ENCODE measurements at regions not wholly inside any gene's neighbourhood (a gene's known extent, or its start where the extent isn't known, plus 50 kb on each side); places are given as distances from the start of the nearest gene placed in this dataset.
"Not testable (repeated sequence)": the region's sequence is repeated elsewhere in the genome, so short reads cannot be mapped to it uniquely, and the experiment has no call there.

DNA sequence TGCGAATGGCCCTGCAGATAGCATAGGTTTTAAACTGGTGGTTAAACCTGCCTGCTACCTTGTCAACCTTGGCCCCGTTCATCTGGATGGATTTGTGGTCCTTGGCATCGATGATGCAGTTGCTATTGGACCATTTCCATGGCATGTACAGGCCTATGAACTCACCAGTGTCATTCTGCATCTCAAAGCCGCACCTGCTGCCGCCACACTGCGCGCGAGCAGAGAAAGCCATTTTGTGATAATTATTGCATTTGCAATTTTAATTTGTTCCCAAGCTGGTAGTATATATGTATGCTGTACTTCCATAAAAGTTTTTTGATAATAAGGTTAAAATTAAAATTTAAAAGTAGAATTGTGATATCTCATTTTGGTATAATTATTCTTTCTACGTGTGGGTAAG is 94.8 kb upstream of the UXS1 start:
- DNase-seq: no peak

DNA sequence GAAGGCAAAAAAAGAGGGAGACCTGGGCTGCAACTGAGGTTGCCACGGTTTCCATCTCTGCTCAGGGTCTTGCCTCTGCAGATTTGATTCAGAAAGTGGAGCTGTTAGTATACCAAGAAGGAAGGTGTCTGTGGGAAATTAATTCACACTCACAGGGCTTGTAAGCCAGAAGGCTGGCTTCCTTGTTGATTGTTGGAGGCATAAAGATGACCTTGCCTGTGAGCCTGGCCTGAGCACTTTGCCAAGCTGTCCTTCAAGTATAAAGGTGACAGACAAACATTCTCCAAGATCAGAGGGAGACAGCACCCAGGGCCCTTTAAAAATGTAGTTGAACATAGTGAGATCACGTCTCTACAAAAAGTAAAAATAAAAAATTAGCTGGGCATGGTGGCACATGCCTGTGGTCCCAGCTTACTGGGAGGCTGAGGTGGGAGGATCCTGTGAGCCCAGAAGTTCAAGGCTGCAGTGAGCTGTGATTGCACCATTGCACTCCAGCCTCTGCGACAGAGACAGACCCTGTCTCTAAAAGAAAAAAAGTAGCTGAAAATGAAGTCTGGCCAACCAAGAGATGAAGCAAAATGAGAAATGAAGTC is 91.2 kb upstream of the UXS1 start:
- DNase-seq: no peak

DNA sequence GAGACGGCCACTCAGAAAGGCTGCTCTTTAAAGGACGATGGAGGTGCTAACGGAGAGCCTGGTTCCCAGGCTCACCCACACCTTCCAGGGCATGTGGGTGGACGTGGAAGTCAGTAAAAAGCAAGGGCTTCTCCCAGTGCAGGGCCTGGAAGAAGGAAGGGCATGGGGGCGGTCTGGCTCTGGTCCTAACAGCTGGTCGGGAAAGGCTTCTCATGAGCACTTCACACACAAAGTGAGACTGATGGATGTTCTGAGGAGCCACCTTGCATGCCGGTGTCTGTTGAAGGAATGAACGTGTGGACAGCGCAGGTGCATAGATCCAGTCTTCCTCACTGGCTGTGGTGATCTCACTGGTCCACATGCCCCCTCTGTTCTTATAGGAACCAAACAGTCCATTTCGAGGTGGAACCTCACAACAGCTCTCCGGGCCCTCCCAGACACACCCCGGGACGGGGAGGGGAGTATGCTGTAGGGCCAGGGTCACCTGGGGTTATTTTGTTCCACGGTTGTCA is 90.6 kb upstream of the UXS1 start:
- DNase-seq: no peak

DNA sequence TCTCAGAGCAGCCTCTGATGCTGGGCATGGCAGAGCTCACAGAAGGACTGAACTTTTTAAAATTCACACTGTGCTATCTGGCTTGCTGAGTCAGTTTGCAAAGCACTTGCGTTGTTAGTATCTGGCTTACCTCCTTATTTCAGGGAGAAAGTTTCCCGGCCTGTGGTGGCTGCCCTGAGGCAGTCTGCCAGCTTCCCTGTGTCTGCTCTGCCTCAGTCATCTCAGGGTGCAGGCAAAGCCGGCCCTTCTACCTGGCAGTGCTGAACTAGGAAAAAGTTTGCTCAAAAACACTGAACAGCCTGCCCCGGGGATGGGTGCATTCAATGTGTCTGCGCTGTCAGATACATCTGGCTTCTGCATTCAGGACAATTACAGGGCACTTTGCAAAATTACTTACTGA is 90.2 kb upstream of the UXS1 start:
- no peak for DNase-seq

DNA sequence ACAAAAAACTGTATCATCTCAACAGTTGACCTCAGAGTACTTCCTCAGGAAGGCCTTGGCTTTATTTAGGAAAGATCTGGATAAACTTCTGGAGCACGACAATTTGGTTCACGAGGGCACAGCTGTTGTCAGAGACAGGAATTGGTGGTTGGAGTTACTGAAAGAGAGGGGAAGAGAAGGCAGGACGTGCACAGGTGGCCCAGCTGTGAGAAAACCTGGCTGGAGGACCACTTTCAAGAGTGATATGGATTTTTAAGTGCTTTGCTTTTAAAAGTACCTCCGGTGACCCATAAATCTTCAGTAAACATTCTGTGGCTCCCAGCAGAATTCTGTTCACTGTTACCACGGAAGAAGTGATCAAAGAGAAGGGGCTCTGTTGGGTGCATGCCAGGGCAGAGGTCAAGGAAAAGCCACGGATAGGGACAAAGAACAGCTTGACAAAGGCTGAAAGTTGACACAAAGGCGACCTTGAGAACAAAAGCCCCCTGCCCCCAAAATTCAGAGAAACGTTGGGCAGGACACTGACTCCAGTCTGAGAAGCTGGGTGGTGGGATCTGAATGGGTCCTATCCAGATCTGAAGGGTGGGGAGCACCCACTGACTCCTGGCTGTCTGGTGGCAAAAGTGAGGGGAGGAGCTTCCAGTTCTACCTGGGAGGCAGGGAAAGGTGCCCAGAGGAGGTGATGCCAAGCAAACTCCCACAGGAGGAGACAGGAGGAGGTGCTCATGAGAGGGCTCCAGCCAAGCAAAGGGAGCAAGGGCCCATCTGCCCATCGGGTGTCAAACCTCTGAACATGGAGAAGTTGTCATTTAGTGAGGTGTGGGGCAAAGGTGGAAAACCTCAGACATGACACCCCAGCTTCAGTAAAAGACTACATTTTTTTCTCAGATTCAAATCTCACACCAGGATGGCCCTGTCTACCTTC is 89.4 kb upstream of the UXS1 start:
- DNase-seq: not testable (repeated sequence)

DNA sequence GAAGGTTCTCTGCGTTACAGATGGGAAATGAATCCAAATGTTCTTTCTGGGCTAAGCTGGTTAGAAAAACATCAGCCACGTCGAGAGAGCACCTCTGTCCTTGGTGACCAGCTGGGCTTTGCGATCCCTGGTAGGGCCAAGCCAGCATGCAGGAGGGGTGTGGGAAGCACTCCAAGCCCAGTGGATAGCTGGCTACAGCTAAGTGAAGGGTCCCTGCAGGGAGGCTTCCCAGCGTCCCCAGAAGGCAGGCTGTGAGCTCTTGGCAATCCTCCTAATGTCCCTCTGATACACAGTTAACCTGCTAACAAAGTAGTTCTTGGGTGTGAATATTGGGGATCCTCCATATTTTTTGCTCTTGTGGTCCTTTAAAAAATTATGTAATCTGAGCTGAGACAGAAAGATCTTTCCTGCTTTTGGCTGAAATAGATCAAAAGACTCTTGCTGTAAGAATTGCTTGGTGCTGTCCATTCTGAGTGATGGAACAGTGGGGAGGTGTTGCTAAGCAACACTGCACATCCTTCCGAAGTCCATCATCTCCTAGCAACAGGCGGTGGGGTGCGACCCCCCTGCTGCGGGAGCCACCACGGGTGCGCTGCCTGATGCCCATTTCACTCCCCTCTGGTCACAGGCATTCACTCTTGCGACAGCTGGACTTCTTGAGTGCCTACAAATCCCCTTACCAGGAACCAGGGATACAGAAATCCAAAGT is 88.5 kb upstream of the UXS1 start:
- DNase-seq: no peak

DNA sequence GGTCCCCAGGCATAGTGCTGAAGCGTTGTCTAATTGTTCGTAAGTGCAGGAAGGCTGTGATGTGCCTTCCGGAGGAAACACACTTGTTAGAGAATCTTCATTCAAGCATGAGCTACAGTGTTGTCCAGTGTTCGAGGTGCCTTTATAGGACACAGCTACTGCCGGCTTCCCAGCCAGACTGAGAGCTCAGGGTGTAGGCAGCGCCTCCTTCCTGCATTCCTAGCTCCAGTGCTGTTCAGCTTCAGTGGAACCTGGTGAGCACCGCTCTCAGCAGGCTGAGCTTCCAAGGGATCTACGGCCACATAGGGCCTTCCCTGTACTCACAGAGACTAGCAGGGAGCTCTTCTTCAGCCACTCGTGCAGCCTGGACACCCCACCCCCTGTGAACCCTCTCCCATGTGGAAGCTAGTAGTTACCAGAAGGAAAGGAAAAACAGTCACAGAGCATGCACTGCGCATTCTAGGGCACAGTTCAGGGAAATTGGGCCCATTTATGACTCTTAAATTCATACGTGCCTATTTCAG is 87.9 kb upstream of the UXS1 start:
- not testable (repeated sequence) for DNase-seq

DNA sequence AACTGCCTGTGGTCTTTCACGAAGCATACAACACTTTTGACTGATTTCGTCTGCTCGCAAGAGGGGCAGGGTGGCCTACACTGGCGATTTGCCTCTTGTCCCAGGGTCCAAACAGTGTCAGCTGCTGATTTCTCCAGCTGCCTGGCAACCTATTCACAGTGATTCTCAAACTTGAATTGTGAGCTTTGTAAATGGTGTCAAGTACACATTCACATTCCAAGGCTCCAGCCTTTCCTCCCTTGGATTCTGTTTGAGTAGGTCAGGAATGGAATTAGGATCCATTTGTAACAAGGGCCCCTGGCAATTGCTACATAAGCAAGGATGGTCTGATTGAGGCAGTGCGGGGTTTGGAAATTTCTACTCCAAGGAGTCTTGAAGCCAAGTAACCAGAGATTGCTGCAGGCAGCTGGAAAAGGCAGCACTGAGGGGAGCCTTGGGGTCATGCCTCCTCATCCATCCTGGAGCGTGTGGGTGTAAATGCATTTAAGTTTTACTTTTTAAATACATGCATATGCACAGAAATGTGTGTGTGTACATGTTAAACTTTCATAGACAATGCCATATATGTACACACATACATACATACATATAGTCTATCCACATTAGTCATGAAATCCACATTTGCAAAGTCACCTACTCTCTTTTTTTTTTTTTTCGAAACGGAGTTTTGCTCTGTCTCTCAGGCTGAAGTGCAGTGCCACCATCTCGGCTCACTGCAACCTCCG is 86.8 kb upstream of the UXS1 start:
- DNase-seq: no peak

DNA sequence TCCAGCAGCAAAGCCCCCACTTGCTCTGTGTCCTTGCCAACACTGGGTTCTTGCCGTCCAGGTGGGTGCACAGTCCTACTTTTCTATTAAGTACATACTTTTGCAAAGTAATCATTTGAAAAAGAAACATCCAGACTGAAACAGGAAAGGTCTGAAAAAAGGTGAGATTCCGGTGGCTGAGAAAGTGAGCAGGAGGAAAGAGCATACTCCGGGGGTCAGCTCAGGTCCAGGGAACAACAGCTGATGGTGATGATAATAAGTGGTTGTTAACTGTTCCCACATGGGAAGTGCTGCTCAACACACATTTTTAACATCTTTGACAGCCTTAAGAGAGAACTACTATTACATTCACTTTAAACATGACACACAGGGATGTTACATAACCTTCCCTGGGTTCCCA is 86.1 kb upstream of the UXS1 start:
- no peak for DNase-seq

DNA sequence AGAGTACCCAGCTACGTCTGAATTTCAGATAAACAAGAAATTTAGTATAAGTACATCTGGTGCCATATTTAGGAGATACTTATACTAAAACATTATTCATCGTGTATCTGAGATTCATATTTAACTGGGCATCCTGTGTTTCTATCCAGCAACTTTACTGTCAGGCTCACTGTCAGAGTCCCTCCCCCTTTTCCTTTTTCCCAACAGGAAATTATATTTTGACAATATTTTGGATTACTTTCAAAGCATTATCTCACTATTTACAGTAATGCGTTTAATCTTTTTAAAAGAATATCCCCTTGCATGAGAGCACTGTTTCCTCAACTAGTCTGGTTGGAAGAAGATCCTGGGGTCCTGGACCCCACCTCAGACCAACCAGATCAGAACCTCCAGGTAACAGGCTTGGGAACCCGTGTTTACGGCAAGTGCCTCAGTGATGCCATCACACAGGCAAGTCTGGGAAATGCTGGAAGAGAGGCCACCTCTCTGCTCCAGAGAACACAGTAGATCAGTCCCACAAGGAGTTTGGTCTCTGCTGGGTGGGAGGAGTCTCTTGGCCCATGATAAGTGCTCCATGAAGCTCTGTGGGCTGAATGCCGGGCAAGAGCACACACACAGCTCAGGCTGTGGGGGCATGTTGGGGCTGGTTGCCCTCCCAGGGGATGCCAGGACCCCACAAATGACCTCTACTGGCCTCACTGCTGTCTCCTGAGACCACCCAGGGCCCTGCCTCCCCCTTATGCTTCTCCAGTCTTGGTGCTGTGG is 84.2 kb upstream of the UXS1 start:
- no peak for DNase-seq

DNA sequence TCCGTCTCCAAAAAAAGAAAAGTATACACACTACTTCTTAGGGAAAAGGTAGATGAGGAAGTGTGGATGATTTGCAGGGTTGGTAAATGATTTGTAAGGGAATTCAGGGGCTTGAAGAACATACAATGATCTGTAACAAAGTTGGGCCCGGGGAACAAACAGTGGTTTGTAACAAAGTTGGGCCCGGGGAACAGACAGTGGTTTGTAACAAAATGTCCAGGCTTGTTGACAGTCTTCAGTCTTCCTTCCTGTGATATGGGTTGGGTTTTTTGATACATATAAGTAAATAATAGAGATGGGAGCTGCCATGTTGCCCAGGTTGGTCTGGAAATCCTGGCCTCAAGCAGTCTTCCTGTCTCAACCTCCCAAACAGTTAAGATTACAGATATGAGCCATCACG is 83.3 kb upstream of the UXS1 start:
- no peak for DNase-seq

DNA sequence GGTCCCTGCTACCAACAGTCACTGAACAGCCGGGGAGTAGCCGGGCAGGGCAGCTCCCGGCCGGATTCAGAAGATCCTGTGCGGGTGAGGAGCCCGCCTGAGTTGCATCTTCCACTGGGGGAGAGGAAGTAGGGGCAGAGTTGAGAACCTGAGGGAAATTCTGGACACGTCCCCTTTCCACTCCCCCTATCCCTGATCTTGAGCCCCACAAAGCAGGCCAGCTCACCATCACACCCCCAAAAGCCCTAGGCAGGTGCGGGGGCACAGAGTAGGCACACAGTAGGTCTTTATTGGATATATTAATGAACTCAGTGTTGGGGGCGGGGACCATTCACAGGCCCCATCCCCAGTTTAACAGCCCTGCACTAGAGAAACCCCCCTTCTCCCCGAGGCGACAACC is 81.9 kb upstream of the UXS1 start:
- DNase-seq: no peak

DNA sequence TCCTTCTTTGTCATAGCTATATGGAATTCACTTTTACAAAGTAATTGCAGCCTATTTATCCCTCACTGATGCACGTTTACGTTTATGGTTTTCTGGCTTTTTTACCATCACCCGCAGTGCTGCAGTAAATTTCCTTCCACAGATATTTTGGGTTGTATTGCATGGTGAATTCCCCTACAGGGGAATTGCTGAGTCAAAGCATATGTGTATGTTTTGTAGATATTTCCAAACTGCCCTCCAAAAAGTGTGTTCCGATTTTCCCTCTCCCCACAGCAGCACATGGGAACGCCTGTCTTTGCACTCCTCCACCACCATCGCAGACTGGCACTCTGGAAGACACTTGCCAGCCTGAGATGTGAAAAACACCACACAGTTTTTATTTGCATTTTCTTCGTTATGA is 80.6 kb upstream of the UXS1 start:
- DNase-seq: no peak

DNA sequence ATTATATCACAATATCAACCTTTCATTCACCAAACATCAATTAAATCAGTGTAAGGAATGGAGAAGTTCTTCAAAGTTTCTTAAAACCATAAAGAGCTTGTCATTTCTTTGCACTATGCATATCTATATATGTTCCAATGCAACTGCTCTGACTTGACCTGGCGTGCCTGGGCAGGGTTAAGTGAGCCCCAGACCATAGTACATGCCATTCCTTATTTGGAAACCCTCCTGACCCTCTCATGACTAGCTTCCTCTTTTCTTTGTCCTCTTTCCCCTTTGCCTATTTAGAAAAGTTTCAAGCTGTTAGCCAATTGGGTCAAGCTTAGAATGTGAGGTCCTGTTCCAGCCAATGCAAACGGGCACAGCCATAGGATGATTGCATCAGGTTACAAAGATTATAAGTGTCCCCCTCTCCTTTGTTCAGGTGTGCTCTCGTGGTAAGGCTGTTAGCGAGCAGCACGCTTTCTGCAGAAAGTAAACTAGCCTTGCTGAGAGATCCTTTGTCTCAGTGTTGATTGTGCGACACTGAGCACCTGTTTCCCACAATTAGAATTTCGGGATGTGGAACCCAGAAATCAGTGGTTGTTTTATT is 78.2 kb upstream of the UXS1 start:
- no peak for DNase-seq

DNA sequence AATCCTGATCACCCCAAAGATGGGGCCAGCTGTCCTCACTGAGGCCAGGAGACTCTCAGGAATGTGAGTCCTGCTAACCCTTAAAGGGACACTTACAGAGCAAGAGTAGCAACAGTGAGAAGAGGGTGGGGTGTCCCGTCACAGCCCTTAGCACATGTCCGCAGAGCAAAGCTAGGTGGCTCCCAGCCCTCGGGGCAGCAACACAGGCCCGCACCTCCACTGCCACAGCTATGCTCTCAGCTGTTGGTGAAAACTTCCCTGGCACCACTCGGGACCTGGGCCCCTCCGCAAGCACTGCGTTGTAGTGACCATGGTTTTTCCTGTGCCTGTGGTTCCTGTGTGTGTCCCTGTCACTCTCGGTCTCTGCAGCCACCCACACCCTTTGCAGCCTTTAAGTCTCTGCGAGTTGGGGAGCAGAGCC is 76.4 kb upstream of the UXS1 start:
- no peak for DNase-seq

DNA sequence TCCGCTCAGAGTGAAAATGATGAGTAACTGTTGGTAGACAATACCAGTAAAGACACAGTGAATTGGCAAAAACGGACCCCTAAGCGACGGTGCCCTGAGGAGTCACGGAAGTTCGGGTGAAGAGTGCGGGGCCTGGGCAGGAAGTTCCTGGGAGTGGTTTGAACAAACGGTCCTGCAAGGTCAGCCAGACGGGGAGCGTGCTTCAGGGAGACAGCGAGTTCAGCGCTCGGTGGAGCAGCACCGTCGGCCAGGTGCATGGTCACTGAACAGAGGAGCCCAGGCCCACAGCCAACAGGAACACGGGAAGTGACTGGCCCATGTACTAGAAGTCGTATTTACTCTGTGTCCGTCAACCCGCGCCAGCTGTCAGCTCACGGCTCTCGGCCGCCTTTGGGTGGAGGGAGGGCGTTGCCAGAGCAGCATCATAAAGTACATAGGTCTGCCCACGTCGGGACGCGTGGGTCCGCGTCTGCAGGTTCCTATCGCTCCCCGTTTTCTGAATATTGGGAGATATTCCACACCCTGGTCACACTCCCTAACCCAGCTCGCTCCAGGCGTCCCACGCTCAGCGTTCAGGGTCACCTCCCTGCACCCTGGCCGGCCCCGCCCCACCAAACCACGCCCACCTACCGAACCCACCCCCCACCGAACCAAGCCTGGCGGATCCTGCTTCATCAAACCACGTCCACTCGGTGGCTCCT is 75.6 kb upstream of the UXS1 start:
- peak; percentile 27 for DNase-seq

DNA sequence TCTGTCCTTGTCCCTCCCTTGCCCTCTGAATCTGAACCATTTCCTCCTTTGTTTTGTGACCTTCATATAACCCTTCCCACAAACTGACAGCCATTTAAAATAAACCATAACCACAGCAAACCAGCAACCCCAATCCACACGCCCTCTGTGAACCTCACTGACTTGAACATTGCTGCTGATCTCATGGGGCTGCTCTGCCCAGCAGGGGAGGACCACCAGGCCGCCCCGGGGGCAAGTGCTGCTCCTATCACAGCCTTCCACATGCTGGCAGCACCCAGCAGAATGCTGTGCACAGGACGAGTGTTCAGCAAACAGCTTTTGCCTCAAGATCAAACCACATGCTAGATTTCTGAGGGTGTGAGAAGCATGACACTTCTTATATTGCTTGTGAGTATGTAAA is 73.9 kb upstream of the UXS1 start:
- DNase-seq: no peak

DNA sequence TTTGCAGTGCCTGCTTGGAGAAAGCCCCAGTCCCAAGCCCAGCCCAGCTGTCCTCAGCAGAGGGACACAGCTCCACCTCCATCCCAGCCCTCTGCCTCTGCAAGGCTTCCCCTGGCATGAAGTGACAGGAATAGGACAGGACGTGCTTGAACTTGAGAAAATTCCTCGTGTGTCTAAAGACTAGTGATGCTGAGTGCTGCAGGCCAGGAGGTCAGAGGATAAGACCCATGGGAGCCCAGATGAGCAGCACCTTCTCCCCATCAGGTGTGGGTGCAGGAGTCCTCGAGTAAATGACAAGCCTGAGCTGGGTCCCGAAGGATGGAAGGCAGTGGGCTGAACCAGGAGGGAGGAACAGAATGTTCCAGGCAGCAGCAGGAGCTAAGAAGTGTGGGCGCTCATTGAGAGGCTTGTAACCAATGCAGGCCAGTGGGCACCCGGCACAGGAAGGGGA is 67.8 kb upstream of the UXS1 start:
- no peak for DNase-seq

DNA sequence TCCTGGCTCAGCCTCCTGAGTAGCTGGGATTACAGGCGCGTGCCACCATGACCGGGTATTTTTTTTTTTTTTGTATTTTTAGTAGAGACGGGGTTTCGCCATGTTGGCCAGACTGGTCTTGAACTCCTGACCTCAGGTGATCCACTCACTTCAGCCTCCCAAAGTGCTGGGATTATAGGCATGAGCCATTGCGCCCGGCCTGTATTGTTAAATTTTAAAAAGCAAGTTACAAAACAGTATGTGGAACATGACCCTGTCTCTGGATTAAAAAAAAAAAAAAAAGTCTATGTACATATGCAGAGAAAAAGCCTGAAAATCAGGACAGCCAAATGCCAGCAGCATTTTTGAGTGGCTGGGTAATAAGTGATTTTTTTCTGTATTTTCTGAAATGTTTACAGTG is 64.8 kb upstream of the UXS1 start:
- not testable (repeated sequence) for DNase-seq

DNA sequence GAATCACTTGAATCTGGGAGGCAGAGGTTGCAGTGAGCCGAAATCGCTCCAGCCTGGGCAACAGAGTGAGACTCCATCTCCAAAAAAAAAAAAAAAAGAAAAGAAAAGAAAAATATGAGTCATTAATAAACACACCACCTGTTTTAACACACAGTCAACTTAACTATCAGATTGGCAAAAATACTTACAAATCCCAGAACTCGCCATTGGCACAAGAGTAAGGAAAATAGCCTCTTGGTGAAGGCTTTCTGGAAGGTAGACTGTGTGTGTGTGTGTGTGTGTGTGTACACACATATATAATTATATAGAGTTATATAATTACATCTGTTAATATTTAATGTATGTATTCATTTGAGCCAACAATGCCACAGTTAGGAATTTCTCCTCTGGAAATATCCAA is 63.7 kb upstream of the UXS1 start:
- DNase-seq: no peak

DNA sequence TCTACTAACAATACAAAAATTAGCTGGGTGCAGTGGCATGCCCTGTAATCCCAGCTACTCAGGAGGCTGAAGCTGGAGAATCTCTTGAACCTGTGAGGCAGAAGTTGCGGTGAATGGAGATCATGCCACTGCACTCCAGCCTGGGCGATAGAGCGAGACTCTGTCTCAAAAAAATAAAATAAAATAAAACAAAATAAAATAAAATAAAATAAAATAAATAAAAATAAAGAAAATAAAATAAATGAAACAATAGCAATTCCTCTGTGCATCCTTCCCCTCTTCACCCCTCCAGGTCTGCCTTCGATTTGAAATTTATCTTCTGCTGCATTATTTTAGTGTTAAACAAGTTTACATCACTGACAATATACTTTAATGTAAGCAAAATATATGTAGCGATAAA is 63.0 kb upstream of the UXS1 start:
- DNase-seq: no peak
